HG03378 (cell line): ENCODE measurements at regions not wholly inside any gene's neighbourhood (a gene's known extent, or its start where the extent isn't known, plus 50 kb on each side); places are given as distances from the start of the nearest gene placed in this dataset.
"Not testable (repeated sequence)": the region's sequence is repeated elsewhere in the genome, so short reads cannot be mapped to it uniquely, and the experiment has no call there.

Experiments used
- ATAC-seq: cut with Tn5 transposase; IDR thresholded peaks from one replicate; pipeline ENCODE4 v1.9.1; 2021; ENCODE audit warnings: mild to moderate bottlenecking, moderate library complexity; ENCODE audit not compliant: unreplicated experiment

DNA sequence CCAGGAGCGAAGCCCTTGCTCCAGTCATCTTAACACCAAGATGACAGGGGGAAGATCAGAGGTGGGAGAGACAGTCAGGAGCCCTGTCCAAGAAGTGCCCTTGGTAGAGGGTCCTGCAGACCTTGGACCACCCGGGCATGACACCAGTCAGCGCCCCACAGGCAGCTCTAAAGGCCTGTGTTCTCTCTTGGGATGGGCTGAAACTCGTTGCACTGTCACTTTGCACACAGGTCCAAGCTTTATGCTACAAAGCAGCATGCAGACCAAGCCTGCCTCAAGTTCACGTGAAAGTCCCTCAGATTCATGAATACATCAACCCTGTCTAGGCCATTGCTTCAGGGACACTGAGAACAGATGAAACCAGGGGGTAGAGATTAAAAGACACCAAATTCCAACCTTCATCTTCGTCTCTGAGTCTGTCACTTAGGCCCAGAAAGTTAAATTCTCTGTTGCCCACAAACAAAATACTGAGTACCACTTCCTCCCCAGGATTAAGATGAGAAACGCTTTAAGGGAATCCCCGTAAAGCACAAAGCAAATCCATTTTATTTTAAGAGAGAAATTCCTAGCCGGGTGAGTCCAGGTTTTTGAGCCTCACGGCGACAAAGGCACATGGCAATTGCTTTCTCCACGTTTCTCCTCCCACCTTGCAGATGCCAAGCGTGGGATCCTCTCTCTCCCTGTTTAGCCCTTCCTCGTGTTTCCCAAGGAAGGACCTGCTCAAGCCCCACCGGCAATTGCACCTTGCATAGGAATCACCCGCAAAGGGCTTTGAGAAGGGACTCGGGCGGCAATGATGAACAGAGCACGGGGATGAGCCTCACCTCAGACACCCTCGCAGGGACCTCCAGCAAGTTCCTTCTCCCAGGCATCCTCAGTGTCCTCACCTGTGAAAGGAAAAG lies 75.0 kb upstream of the ID2 start:
- ATAC-seq = peak; percentile 18

DNA sequence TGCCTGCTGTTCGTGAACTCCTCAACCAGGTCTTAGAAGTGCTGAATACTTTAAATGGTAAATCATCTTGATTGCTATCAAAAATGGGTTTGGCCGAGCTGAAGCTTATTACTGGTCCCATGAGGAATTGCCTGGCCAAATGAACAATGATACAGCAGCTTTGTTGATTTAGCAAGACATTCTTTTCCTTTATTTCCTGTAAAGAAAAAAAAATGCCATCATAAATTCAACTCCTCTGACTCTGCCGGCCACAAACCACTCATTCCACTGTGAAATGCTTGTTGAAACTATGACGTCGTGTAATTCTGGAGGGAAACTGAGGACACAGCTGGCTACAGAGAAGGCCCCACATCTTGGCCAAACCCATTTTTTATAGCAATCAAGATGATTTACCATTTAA lies 74.2 kb upstream of the ID2 start:
- no peak for ATAC-seq

GRCh38 chr2:8608411-8608954 lies 73.4 kb upstream of the ID2 start:
- no peak for ATAC-seq

DNA sequence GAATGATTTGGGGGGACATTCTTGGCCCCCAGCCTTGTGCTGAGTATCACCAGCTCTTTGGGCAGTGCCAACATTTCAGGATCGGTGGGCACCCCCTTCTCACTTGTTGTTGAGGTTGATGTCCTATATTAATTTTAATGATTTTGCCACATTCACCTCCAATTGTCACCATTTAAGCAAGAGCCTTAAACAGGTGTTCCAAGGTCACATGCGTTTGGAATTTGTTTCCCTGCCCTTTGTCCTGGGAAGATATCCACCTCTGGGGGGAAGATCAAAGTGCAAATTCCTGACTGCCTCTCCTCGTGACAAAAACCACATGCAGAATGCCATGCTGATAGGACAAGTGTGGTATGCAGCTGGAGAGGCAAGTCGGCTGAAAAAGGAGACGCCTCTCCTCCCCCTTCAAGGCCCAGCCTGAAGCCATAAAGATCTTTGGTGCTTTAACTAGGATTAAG lies 72.5 kb upstream of the ID2 start:
- no peak for ATAC-seq

DNA sequence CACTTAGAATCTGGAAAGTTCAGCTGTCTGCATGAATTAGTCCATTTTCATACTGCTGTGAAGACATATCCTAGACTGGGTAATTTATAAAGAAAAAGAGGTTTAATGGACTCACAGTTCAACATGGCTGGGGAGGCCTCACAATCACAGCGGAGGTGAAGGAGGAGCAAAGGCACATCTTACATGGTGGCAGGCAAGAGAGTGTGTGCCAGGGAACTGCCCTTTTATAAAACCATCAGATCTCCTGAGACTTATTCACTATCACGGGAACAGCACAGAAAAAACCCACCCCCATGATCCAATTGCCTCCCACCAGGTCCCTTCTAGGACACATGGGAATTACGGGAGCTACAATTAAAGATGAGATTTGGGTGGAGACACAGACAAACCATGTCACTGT lies 71.1 kb upstream of the ID2 start:
- ATAC-seq = not testable (repeated sequence)

DNA sequence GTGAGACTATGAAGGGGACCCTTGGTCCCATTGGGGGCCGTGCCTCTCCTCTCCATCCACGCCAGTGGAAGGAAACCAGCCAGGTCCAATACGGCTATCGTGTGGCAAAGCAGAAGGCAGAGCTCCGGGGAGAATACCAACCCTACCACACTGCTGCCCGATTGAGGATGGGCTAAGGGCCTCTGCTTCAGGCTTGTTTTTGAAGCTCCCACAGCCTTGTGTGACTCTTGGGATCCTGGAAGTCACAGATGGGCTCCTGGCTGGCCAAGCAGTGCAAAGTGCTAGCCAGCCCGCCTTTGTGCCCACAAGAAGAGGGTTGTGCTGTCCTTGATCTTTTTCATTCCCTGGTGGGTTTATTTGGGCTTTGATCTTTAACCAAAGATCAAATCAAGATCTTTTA lies 70.6 kb upstream of the ID2 start:
- ATAC-seq = no peak

GRCh38 chr2:8611700-8612099 lies 70.2 kb upstream of the ID2 start:
- ATAC-seq = no peak

GRCh38 chr2:8612734-8613179 lies 69.1 kb upstream of the ID2 start:
- ATAC-seq = no peak

GRCh38 chr2:8613207-8613999 lies 68.5 kb upstream of the ID2 start:
- ATAC-seq = not testable (repeated sequence)

DNA sequence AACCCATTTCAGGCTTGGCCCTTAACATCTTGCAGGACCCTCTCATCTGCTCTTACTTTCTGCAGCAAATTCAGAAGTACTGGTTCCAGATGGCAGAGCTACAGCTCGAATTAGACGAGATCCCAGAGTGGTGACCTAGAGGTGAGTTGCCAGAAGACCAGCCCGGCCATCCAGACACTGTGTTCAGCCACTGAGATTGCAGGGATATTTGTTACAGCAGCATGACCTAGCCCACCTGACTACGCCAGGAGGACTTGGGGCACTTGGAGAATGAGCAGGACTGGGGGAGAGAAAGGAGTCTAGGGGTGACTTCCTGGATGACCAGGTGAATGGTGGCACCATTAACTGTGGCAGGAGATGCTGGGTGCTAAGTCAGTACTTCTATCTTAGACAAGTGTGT lies 67.2 kb upstream of the ID2 start:
- ATAC-seq = no peak

DNA sequence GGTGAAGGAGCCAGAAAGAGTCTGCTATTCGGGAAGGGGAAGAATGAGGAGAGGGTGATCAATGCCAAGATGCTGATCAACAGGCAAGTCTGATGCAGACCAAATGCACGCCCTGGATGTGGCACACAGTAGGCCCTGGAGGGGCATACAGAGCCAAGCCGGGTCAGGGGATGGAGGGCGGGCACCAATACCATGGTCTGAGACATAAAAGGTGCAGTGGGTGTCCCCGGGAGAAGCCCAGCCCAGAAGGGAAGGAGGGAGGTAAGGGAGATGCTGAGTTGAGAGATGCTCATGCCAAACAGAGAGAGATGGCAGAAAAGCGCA lies 66.6 kb upstream of the ID2 start:
- no peak for ATAC-seq

GRCh38 chr2:8615576-8616281 lies 66.1 kb upstream of the ID2 start:
- ATAC-seq = no peak

GRCh38 chr2:8617048-8617447 lies 64.8 kb upstream of the ID2 start:
- ATAC-seq = no peak

GRCh38 chr2:8617590-8617989 lies 64.3 kb upstream of the ID2 start:
- ATAC-seq = no peak

GRCh38 chr2:8619071-8619470 lies 62.8 kb upstream of the ID2 start:
- no peak for ATAC-seq

GRCh38 chr2:8620611-8621382 lies 61.1 kb upstream of the ID2 start:
- no peak for ATAC-seq

DNA sequence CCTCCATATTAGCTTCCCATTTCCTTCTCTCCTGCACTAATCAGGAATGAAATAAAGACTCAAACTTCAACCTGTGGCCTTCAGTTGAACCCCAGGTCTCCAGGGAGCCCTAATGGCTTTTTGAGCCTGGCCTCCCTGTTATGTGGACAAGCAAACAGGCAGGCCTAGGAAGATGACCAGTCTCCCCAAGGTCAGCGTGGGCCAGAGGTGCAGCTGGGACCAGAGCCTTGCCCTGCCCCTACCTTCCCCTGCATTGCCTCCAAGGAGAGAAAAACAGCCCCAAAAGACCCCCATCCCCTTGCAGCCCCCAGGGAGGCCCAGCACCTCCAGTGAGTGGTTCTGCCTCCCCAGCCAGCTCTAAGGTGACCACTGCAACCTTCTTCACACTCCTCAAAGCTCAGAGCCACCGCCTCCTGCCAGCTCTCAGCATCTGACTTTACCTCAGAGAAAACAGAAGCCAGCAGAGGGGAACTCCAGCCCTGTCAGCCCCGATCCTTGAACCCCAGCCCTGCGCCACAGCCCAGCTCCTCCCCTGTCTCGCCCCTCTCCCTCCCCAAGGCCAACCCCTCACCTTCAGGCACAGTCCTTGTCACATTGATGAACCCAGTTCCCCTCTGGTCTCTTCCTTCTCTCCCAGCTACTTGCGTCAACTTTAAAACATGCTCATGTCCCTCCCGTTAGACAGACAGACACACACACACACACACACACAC lies 59.5 kb upstream of the ID2 start:
- ATAC-seq = no peak

GRCh38 chr2:8622924-8623465 lies 58.9 kb upstream of the ID2 start:
- ATAC-seq = no peak

DNA sequence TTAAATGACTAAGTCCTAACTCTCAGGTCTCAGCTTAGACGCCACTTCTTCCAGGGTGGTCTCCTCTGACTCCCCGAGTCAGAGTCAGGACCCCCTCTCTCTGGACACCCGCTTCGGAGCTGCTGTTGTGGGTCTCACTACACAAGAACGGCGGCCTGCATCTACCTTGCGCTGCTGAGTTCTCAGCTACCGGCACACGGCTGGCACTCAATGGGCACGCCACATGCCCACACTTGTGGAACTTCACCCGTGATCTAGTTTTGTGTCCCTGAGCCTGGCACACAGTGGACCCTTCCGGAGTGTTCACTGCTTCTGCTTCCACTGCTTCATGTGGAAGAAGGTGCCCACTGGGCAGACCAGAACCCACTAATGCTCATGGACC lies 58.3 kb upstream of the ID2 start:
- no peak for ATAC-seq
